Mesendoderm (in vitro differentiated cells): ENCODE measurements at regions not wholly inside any gene's neighbourhood (a gene's known extent, or its start where the extent isn't known, plus 50 kb on each side); places are given as distances from the start of the nearest gene placed in this dataset.

Source experiments
- DNase-seq: peaks from one replicate; pipeline ENCODE4 v3.0.0; 2013
- H2AK5ac ChIP-seq: 2 replicates; pipeline ENCODE4 v1.6.1; 2013; ENCODE audit warnings: low read length, inconsistent platforms
- H2BK120ac ChIP-seq: 2 replicates; pipeline ENCODE4 v1.6.1; 2013; ENCODE audit warnings: low read depth, mild to moderate bottlenecking, low read length, moderate library complexity, mixed read lengths
- H2BK15ac ChIP-seq: replicated peaks from 2 replicates; pipeline ENCODE4 v1.6.1; 2013; ENCODE audit warnings: low read depth, mild to moderate bottlenecking, moderate library complexity
- H2BK5ac ChIP-seq: 2 replicates; pipeline ENCODE4 v1.6.1; 2013; ENCODE audit warnings: low read length, inconsistent platforms
- H3K18ac ChIP-seq: 2 replicates; pipeline ENCODE4 v1.6.1; 2013; ENCODE audit warnings: mild to moderate bottlenecking, low read length, mixed read lengths
- H3K23ac ChIP-seq: one replicate; pipeline ENCODE4 v1.6.1; 2013; ENCODE audit warnings: low read length
- H3K27ac ChIP-seq: 2 replicates; pipeline ENCODE4 v1.5.1; 2013; ENCODE audit warnings: low read depth, mild to moderate bottlenecking, inconsistent platforms, low read length, moderate library complexity
- H3K27me3 ChIP-seq: 2 replicates; pipeline ENCODE4 v1.6.1; 2013; ENCODE audit warnings: low read length, control low read depth, mild to moderate bottlenecking, inconsistent platforms; ENCODE audit not compliant: insufficient read depth, poor library complexity
- H3K36me3 ChIP-seq: 2 replicates; pipeline ENCODE4 v1.6.1; 2013; ENCODE audit warnings: low read length, inconsistent platforms; ENCODE audit not compliant: control insufficient read depth, insufficient read depth
- H3K4ac ChIP-seq: one replicate; pipeline ENCODE4 v1.6.1; 2013; ENCODE audit warnings: low read depth, mild to moderate bottlenecking, low read length, moderate library complexity
- H3K4me1 ChIP-seq: 2 replicates; pipeline ENCODE4 v1.6.1; 2013; ENCODE audit warnings: low read depth, low read length, inconsistent platforms; ENCODE audit not compliant: control insufficient read depth
- H3K4me2 ChIP-seq: 2 replicates; pipeline ENCODE4 v1.6.1; 2013; ENCODE audit warnings: low read length
- H3K4me3 ChIP-seq: 2 replicates; pipeline ENCODE4 v1.5.1; 2013; ENCODE audit warnings: mild to moderate bottlenecking, low read length
- H3K56ac ChIP-seq: one replicate; pipeline ENCODE4 v1.6.1; 2013; ENCODE audit warnings: low read length
- H3K79me1 ChIP-seq: 2 replicates; pipeline ENCODE4 v1.6.1; 2013; ENCODE audit warnings: low read length, inconsistent platforms
- H3K79me2 ChIP-seq: 2 replicates; pipeline ENCODE4 v1.6.1; 2013; ENCODE audit warnings: mild to moderate bottlenecking, low read length; ENCODE audit not compliant: control insufficient read depth, insufficient read depth
- H3K9ac ChIP-seq: 2 replicates; pipeline ENCODE4 v1.6.1; 2013; ENCODE audit warnings: low read length, inconsistent platforms
- H4K5ac ChIP-seq: one replicate; pipeline ENCODE4 v1.6.1; 2013; ENCODE audit warnings: low read length
- H4K8ac ChIP-seq: one replicate; pipeline ENCODE4 v1.6.1; 2013; ENCODE audit warnings: low read depth, mild to moderate bottlenecking, control low read depth, low read length, moderate library complexity
- WGBS: extraction: QIAGEN DNeasy Blood & Tissue Kit; methylation state at CpG from one replicate; pipeline ENCODE4 v1.1.7; 2013; ENCODE audit warnings: low lambda C conversion rate, missing lambda C conversion rate; ENCODE audit not compliant: insufficient coverage; ENCODE audit errors: extremely low coverage; 5-methylcytosine and 5-hydroxymethylcytosine counted together

DNA sequence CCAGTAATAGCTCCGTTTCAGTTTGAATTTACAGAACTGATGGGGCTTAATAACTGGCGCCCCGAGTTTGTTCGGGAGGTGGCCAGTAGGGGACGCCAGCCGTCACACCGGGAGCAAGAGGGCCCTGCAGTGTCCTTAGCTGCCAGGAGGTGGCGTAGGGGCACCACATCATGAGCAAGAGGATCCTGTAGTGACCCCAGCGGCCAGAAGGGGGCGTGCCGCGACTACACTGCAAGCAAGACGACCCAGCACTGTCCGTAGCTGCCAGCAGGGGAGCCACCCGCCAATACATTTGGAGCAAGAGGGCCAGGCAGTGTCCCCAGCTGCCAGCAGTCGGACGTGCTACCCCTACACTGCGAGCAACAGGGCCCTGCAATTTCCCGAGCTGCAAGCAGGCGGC, 663.7 kb upstream of the B3GAT1 start:
- no CpG with 5 or more reads among the region's 20 CpGs for WGBS
- Histone ChIP-seq H2BK15ac (no peak overlapping the region), H3K79me1 (no peaks in the 10 kb centered on the region), H4K8ac (no peak overlapping the region), H2BK120ac (no peak overlapping the region), H3K79me2 (no peaks in the 10 kb centered on the region), H3K36me3 (no peaks in the 10 kb centered on the region), H3K23ac (no peak overlapping the region), H3K4me3 (no peak overlapping the region), H3K27ac (no peak overlapping the region), H3K4me2 (no peak overlapping the region), H2BK5ac (no peak overlapping the region), H3K27me3 (no peaks in the 10 kb centered on the region), H3K56ac (no peak overlapping the region), H3K18ac (no peak overlapping the region), H4K5ac (no peak overlapping the region), H3K9ac (no peak overlapping the region), H3K4me1 (no peaks in the 10 kb centered on the region), H2AK5ac (no peak overlapping the region), H3K4ac (no peak overlapping the region)
- DNase-seq, result peak; percentile 84

DNA sequence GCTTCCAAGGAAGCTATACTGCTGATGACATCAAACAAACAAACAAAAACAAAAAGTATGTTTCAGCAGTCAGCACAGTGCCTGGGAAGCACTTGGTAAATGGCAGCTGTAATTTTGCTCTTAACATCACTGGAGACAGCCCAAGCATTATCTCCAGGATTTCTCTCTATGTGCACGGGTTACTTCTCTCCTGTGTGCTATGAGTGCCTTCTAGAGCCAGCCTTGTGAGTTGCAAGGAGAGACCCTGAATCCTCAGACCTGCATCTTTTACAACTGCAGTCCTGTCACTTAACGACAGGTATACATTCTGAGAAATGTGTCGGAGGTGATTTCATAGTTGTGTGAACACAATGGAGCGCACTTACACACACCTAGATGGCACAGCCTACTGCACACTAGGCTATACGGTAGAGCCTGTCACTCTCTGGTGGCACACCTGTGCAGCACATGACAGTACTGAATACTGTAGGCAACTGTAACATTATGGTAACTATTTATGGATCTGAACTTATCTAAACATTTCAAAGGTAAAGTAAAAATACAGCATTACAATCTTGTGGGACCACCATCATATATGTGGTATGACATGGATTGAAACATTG, 662.5 kb upstream of the B3GAT1 start:
- peak; percentile 46 for DNase-seq

DNA sequence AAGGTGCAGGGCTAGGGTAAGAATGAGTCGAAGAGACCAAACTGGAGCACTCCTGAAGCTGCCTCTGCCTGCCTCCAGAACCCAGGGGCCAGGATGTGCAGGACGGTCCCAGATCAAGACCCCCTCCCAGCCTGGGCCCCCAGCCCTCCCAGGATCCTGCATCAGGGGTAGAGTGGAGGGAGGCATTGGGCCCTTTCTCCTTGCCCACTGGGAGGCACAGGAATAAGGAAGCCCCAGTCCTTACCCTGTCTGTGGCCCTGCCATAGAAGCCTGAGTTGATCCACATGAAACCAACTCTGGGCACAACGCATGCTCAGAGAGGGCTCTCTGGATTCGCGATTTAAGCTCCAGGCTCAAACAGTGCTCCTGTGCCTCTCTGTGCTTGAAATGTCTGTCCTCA, 661.8 kb upstream of the B3GAT1 start:
- Histone ChIP-seq H3K4ac (no peak overlapping the region), H3K23ac (no peak overlapping the region), H3K79me1 (no peaks in the 10 kb centered on the region), H3K9ac (no peak overlapping the region), H2AK5ac (no peak overlapping the region), H2BK5ac (no peak overlapping the region), H4K5ac (no peak overlapping the region), H3K27ac (no peak overlapping the region), H3K18ac (no peak overlapping the region), H2BK120ac (no peak overlapping the region), H4K8ac (no peak overlapping the region), H3K4me3 (no peak overlapping the region), H3K36me3 (no peaks in the 10 kb centered on the region), H3K4me2 (no peak overlapping the region), H2BK15ac (no peak overlapping the region), H3K27me3 (no peaks in the 10 kb centered on the region), H3K56ac (no peak overlapping the region), H3K4me1 (no peaks in the 10 kb centered on the region), H3K79me2 (no peaks in the 10 kb centered on the region)
- WGBS, result no CpG with 5 or more reads among the region's 5 CpGs
- no peak for DNase-seq

More for the DNA sequence above, 662.5 kb upstream of the B3GAT1 start:
- no peaks in the 10 kb centered on the region for H3K36me3 ChIP-seq
- no peak overlapping the region for H3K23ac ChIP-seq
- no peak overlapping the region for H3K4me2 ChIP-seq
- no peak overlapping the region for H2BK5ac ChIP-seq
- H3K79me1 ChIP-seq, result no peaks in the 10 kb centered on the region
- H2AK5ac ChIP-seq, result no peak overlapping the region
- H4K8ac ChIP-seq, result no peak overlapping the region
- no peak overlapping the region for H4K5ac ChIP-seq
- no peak overlapping the region for H2BK15ac ChIP-seq
- H3K9ac ChIP-seq, result no peak overlapping the region
- no CpG with 5 or more reads among the region's 5 CpGs for WGBS
- no peak overlapping the region for H2BK120ac ChIP-seq
- no peaks in the 10 kb centered on the region for H3K4me1 ChIP-seq
- no peak overlapping the region for H3K4me3 ChIP-seq
- no peak overlapping the region for H3K56ac ChIP-seq
- no peak overlapping the region for H3K27ac ChIP-seq
- no peaks in the 10 kb centered on the region for H3K79me2 ChIP-seq
- H3K4ac ChIP-seq, result no peak overlapping the region
- H3K27me3 ChIP-seq, result no peaks in the 10 kb centered on the region
- no peak overlapping the region for H3K18ac ChIP-seq

DNA sequence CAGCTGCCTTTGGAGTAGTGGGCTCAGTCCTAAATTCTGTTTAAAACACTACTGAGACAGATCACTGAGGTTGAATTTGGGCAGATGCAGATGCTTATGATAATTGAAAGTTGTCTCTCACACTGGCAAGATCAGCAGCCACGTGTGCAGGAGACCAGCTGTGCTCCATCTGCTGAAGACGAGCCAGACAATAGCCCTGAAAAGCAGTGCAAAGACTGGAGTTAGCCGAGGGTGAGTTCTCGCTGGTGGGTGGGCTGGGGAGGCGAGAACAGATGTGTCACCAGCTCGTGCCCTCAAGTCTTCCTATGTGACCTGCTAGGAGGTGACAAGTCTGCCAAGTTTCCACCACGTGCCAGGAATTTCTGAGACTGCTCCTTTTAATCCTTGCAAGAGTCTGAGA, 661.3 kb upstream of the B3GAT1 start:
- H3K23ac ChIP-seq, result no peak overlapping the region
- H3K4me2 ChIP-seq, result no peak overlapping the region
- H3K4ac ChIP-seq, result no peak overlapping the region
- no peak overlapping the region for H3K27ac ChIP-seq
- no peak overlapping the region for H3K18ac ChIP-seq
- H3K36me3 ChIP-seq, result no peaks in the 10 kb centered on the region
- no peak overlapping the region for H3K56ac ChIP-seq
- H2BK120ac ChIP-seq, result no peak overlapping the region
- no peaks in the 10 kb centered on the region for H3K27me3 ChIP-seq
- H3K79me2 ChIP-seq, result no peaks in the 10 kb centered on the region
- no peaks in the 10 kb centered on the region for H3K4me1 ChIP-seq
- H2BK5ac ChIP-seq, result no peak overlapping the region
- H4K8ac ChIP-seq, result no peak overlapping the region
- H4K5ac ChIP-seq, result no peak overlapping the region
- no CpG with 5 or more reads among the region's 7 CpGs for WGBS
- no peak overlapping the region for H3K4me3 ChIP-seq
- H3K79me1 ChIP-seq, result no peaks in the 10 kb centered on the region
- H3K9ac ChIP-seq, result no peak overlapping the region
- DNase-seq, result peak; percentile 62
- no peak overlapping the region for H2AK5ac ChIP-seq
- H2BK15ac ChIP-seq, result no peak overlapping the region

DNA sequence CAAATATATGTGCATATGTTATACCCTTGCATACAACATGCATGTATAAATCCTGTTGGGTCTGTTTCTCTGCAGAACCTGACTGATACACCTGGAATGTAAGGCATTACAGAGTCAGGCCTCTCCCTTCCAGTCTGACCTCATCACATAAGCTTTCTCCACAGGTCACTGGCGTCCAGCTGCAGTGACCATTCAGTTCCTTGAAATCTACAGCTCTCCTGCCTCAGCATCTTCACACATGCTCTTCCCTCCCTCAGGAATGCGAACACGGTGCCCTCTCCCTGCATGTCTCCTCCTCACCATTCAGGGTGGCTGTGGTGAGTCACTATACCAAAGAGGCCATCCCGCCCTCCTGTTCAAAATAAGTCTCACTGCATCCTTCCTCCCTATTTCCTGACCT, 657.8 kb upstream of the B3GAT1 start:
- Histone ChIP-seq H3K9ac (no peak overlapping the region), H3K4ac (no peak overlapping the region), H3K79me1 (no peaks in the 10 kb centered on the region), H2BK15ac (no peak overlapping the region), H3K4me2 (no peak overlapping the region), H2AK5ac (no peak overlapping the region), H4K8ac (no peak overlapping the region), H3K4me1 (no peaks in the 10 kb centered on the region), H3K18ac (no peak overlapping the region), H3K27me3 (no peaks in the 10 kb centered on the region), H3K79me2 (no peaks in the 10 kb centered on the region), H3K23ac (no peak overlapping the region), H3K4me3 (no peak overlapping the region), H2BK120ac (no peak overlapping the region), H3K27ac (no peak overlapping the region), H4K5ac (no peak overlapping the region), H3K56ac (no peak overlapping the region), H3K36me3 (no peaks in the 10 kb centered on the region), H2BK5ac (no peak overlapping the region)
- no CpG with 5 or more reads among the region's 4 CpGs for WGBS
- peak; percentile 95 for DNase-seq

DNA sequence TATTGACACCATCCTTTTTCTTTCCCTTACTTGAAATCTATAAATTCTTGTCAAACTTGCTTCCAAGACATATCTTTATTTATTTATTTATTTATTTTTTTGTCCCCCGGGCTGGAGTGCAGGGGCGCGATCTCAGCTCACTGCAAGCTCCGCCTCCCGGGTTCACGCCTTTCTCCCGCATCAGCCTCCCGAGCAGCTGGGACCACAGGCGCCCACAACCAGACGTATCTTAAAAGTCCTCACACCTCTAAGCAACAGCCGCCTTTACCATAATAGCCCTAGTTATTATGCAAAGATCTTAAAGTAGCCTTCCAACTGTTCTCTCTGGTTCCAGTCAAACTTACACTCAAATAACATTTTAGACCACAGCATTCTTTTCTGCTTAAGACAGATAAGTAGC, 657.0 kb upstream of the B3GAT1 start:
- H2BK120ac ChIP-seq, result no peak overlapping the region
- no peak overlapping the region for H3K4me3 ChIP-seq
- H3K4ac ChIP-seq, result no peak overlapping the region
- no peaks in the 10 kb centered on the region for H3K4me1 ChIP-seq
- H2BK15ac ChIP-seq, result no peak overlapping the region
- H4K8ac ChIP-seq, result no peak overlapping the region
- H2BK5ac ChIP-seq, result no peak overlapping the region
- no peaks in the 10 kb centered on the region for H3K36me3 ChIP-seq
- H2AK5ac ChIP-seq, result no peak overlapping the region
- WGBS, result no CpG with 5 or more reads among the region's 11 CpGs
- no peak overlapping the region for H3K23ac ChIP-seq
- H3K9ac ChIP-seq, result no peak overlapping the region
- H3K27me3 ChIP-seq, result no peaks in the 10 kb centered on the region
- no peak overlapping the region for H3K18ac ChIP-seq
- DNase-seq, result peak; percentile 33
- H3K79me2 ChIP-seq, result no peaks in the 10 kb centered on the region
- no peak overlapping the region for H4K5ac ChIP-seq
- H3K4me2 ChIP-seq, result no peak overlapping the region
- no peak overlapping the region for H3K56ac ChIP-seq
- no peaks in the 10 kb centered on the region for H3K79me1 ChIP-seq
- H3K27ac ChIP-seq, result no peak overlapping the region
